ENCODE measurements at regions not wholly inside any gene's neighbourhood (a gene's known extent, or its start where the extent isn't known, plus 50 kb on each side); places are given as distances from the start of the nearest gene placed in this dataset.
A peak's percentile ranks its signal among the peaks of the same experiment; 100 is the strongest.
"Not testable (repeated sequence)": the region's sequence is repeated elsewhere in the genome, so short reads cannot be mapped to it uniquely, and the experiment has no call there.

- DNase-seq (ENCODE audit: low spot score), result not testable (repeated sequence)
Measured at GRCh38 chr11:25501426-25501825, 830.5 kb upstream of the ANO3 start.

GRCh38 chr11:25515576-25515975 lies 816.4 kb upstream of the ANO3 start:
- no peak for DNase-seq (ENCODE audit: low spot score)

GRCh38 chr11:25520459-25520858 lies 811.5 kb upstream of the ANO3 start:
- no peak for DNase-seq (ENCODE audit: low spot score)

GRCh38 chr11:25527841-25528240 lies 804.1 kb upstream of the ANO3 start:
- no peak for DNase-seq (ENCODE audit: low spot score)

- no peak for DNase-seq (ENCODE audit: low spot score)
Measured at GRCh38 chr11:25529572-25529971, 802.4 kb upstream of the ANO3 start.

GRCh38 chr11:25535467-25536272 lies 796.3 kb upstream of the ANO3 start:
- no peak for DNase-seq (ENCODE audit: low spot score)

GRCh38 chr11:25536289-25536688 lies 795.6 kb upstream of the ANO3 start:
- no peak for DNase-seq (ENCODE audit: low spot score)

GRCh38 chr11:25537393-25537792 lies 794.5 kb upstream of the ANO3 start:
- no peak for DNase-seq (ENCODE audit: low spot score)

- DNase-seq (ENCODE audit: low spot score), result no peak
Measured at GRCh38 chr11:25547292-25547691, 784.6 kb upstream of the ANO3 start.

- no peak for DNase-seq (ENCODE audit: low spot score)
Measured at GRCh38 chr11:25562417-25562816, 769.5 kb upstream of the ANO3 start.

- no peak for DNase-seq (ENCODE audit: low spot score)
Measured at GRCh38 chr11:25565846-25566245, 766.1 kb upstream of the ANO3 start.

- DNase-seq (ENCODE audit: low spot score), result peak; percentile 5
Measured at GRCh38 chr11:25566298-25567200, 765.4 kb upstream of the ANO3 start.

- DNase-seq (ENCODE audit: low spot score), result no peak
Measured at GRCh38 chr11:25576320-25576719, 755.6 kb upstream of the ANO3 start.

GRCh38 chr11:25579554-25579953 lies 752.4 kb upstream of the ANO3 start:
- DNase-seq (ENCODE audit: low spot score), result not testable (repeated sequence)

GRCh38 chr11:25583596-25583995 lies 748.3 kb upstream of the ANO3 start:
- DNase-seq (ENCODE audit: low spot score), result no peak

- DNase-seq (ENCODE audit: low spot score), result no peak
Measured at GRCh38 chr11:25587496-25587895, 744.4 kb upstream of the ANO3 start.

GRCh38 chr11:25593221-25593620 lies 738.7 kb upstream of the ANO3 start:
- no peak for DNase-seq (ENCODE audit: low spot score)

- no peak for DNase-seq (ENCODE audit: low spot score)
Measured at GRCh38 chr11:25596701-25597100, 735.2 kb upstream of the ANO3 start.

- DNase-seq (ENCODE audit: low spot score), result no peak
Measured at GRCh38 chr11:25597696-25598095, 734.2 kb upstream of the ANO3 start.

GRCh38 chr11:25602149-25602548 lies 729.8 kb upstream of the ANO3 start:
- no peak for DNase-seq (ENCODE audit: low spot score)

- no peak for DNase-seq (ENCODE audit: low spot score)
Measured at GRCh38 chr11:25602959-25603358, 729.0 kb upstream of the ANO3 start.

- no peak for DNase-seq (ENCODE audit: low spot score)
Measured at GRCh38 chr11:25612806-25613205, 719.1 kb upstream of the ANO3 start.

GRCh38 chr11:25613451-25613850 lies 718.5 kb upstream of the ANO3 start:
- DNase-seq (ENCODE audit: low spot score), result no peak
